Esophagus muscularis mucosa (tissue), 4 donors: ENCODE measurements at regions not wholly inside any gene's neighbourhood (a gene's known extent, or its start where the extent isn't known, plus 50 kb on each side); places are given as distances from the start of the nearest gene placed in this dataset.

ENCODE experiments used
- DNase-seq: peaks from one replicate; pipeline ENCODE4 v3.0.0-alpha.2; 2017; ENCODE audit errors: extremely low spot score
- H3K27ac ChIP-seq, 4 donors: fragments of 200-600 bp; sonication (generic); replicated peaks in 1 of 4; 1 replicate in 3 of 4; 2 replicates in 1 of 4; pipeline ENCODE4 v1.5.1; 2016 to 2019; ENCODE audit warnings: mild to moderate bottlenecking in 1 of 4
- H3K27me3 ChIP-seq, 4 donors: fragments of 200-600 bp; sonication (generic); one replicate each; pipeline versions ENCODE4 v1.5.1 to v1.6.0; 2016 to 2019
- H3K36me3 ChIP-seq, 4 donors: fragments of 200-600 bp; sonication (generic); one replicate each; pipeline ENCODE4 v1.5.1; 2016 to 2019
- H3K4me1 ChIP-seq, 4 donors: fragments of 200-600 bp; sonication (generic); one replicate each; pipeline ENCODE4 v1.5.1; 2016 to 2019
- H3K4me3 ChIP-seq, 4 donors: fragments of 200-600 bp; sonication (generic); 1 replicate in 2 of 4; 2 replicates in 2 of 4; pipeline ENCODE4 v1.5.1; 2016 to 2019; ENCODE audit warnings: mild to moderate bottlenecking in 4 of 4, moderate library complexity in 1 of 4
- H3K9me3 ChIP-seq, 4 donors: fragments of 200-600 bp; sonication (generic); 1 replicate in 3 of 4; 2 replicates in 1 of 4; pipeline ENCODE4 v1.5.1; 2016 to 2019
- EP300 ChIP-seq: sonication (generic); formaldehyde crosslinking; IDR thresholded peaks from one replicate; pipeline ENCODE4 v1.6.1; 2017; ENCODE audit warnings: antibody characterized with exemption
- POLR2A ChIP-seq: fragments of 450-650 bp; IDR thresholded peaks from one replicate; pipeline ENCODE4 v1.6.1; 2017; ENCODE audit warnings: antibody characterized with exemption, moderate library complexity, mild to moderate bottlenecking, low read depth
- POLR2AphosphoS5 ChIP-seq, 2 donors: sonication (generic); formaldehyde crosslinking; IDR thresholded peaks; one replicate each; pipeline ENCODE4 v1.6.1; 2017; ENCODE audit warnings: antibody characterized with exemption in 2 of 2
- WGBS: methylation state at CpG from one replicate; pipeline ENCODE4 v1.1.5; 2018; 5-methylcytosine and 5-hydroxymethylcytosine counted together
- intact Hi-C: fragments of 100-400 bp; cut with DNase I; formaldehyde crosslinking; loops from one replicate; pipeline ENCODE4 v1.15.1; 2023
- TF ChIP-seq, protein P1 (sequence below), 3 experiments: fragments of 200-600 bp in 2 of 3; fragments of 450-650 bp in 1 of 3; sonication (generic) in 2 of 3; IDR thresholded peaks; one replicate each; pipeline ENCODE4 v1.5.1; 2017 to 2019; ENCODE audit warnings: antibody characterized with exemption in 3 of 3, mild to moderate bottlenecking in 2 of 3, moderate library complexity in 1 of 3

DNA sequence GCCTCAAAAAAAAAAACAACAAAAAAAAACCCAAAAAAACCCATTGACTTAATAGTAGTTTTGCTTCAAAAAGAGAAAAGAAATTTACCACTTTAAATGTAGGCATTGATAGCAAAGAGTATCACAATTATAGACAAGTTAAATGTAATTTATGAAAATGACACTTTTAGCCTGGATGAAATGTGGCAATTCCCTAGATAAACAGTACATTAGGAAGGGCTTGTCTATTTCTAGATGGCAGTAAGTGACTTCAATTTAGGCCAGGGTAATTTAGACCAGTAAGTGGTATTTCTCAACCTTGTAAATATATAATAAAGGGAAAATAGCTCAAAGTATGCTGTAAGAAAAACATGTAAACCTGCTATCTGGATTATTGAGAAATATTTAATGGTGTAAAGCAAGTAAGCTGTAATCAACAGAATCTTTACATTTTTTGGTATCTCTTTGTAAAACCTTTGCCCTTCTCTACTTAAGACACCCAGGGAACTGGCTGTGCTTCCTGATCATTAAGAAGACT, 103.7 kb upstream of the RAPGEF2 start:
- Histone ChIP-seq H3K27ac (no peak overlapping the region), H3K9me3 (no peaks in the 10 kb centered on the region), H3K36me3 (no peaks in the 10 kb centered on the region), H3K27me3 (no peaks in the 10 kb centered on the region), H3K4me1 (peaks cover 3 to 21% (median 12%) of the 10 kb centered on the region in 4 donors), H3K4me3 (no peak overlapping the region)
- no peak for DNase-seq
- intact Hi-C loops = no loop called here
- TF ChIP-seq POLR2AphosphoS5 (IDR thresholded peaks at IDR 0.05) (no peak), POLR2A (no peak), EP300 (no peak)
- TF ChIP-seq, protein P1, sequence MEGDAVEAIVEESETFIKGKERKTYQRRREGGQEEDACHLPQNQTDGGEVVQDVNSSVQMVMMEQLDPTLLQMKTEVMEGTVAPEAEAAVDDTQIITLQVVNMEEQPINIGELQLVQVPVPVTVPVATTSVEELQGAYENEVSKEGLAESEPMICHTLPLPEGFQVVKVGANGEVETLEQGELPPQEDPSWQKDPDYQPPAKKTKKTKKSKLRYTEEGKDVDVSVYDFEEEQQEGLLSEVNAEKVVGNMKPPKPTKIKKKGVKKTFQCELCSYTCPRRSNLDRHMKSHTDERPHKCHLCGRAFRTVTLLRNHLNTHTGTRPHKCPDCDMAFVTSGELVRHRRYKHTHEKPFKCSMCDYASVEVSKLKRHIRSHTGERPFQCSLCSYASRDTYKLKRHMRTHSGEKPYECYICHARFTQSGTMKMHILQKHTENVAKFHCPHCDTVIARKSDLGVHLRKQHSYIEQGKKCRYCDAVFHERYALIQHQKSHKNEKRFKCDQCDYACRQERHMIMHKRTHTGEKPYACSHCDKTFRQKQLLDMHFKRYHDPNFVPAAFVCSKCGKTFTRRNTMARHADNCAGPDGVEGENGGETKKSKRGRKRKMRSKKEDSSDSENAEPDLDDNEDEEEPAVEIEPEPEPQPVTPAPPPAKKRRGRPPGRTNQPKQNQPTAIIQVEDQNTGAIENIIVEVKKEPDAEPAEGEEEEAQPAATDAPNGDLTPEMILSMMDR (IDR thresholded peaks at IDR 0.05) = no peak

DNA sequence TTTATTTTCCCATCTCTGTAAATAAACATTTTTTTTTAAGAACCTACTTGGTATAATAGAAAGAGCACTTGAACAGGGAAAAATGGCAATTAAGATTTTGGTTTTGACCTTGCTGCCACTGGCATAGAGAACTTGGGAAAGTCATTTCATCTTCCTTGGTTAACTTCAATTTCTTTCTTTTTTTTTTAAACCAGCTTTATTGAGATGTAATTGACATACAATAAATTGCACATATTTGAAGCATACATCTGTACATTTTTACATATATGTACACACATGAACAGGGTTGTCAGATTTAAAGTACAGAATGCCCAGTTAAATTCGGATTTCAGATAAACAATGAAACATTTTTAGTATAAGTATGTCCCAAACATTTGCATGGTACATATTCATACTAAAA, 103.0 kb upstream of the RAPGEF2 start:
- Histone ChIP-seq H3K9me3 (no peaks in the 10 kb centered on the region), H3K27ac (no peak overlapping the region), H3K27me3 (no peaks in the 10 kb centered on the region), H3K4me3 (no peak overlapping the region), H3K4me1 (peaks cover 3 to 21% (median 12%) of the 10 kb centered on the region in 4 donors), H3K36me3 (no peaks in the 10 kb centered on the region)
- TF ChIP-seq, protein P1 (IDR thresholded peaks at IDR 0.05) = no peak
- TF ChIP-seq POLR2AphosphoS5 (IDR thresholded peaks at IDR 0.05) (no peak), EP300 (no peak), POLR2A (no peak)
- 83% methylated on average over 1 of the region's 1 CpG for WGBS
- intact Hi-C loops = loop anchor here (10.0 kb wide), 1 partner anchor 115 kb away; no protein-coding TSS in a partner anchor
- DNase-seq = no peak

GRCh38 chr4:159002950-159003349, 99.9 kb upstream of the RAPGEF2 start:
- Histone ChIP-seq H3K4me3 (no peak overlapping the region), H3K27ac (no peak overlapping the region), H3K4me1 (peaks cover 0 to 10% (median 3%) of the 10 kb centered on the region in 4 donors), H3K36me3 (no peaks in the 10 kb centered on the region), H3K27me3 (no peaks in the 10 kb centered on the region), H3K9me3 (no peaks in the 10 kb centered on the region)
- intact Hi-C loops = loop anchor here (10.0 kb wide), 1 partner anchor 118 kb away; no protein-coding TSS in a partner anchor
- TF ChIP-seq EP300 (no peak), POLR2AphosphoS5 (IDR thresholded peaks at IDR 0.05) (no peak), POLR2A (no peak)
- TF ChIP-seq, protein P1 (IDR thresholded peaks at IDR 0.05) = no peak
- WGBS = 56% methylated on average over 3 of the region's 3 CpGs
- DNase-seq = no peak

GRCh38 chr4:159003420-159004253, 99.2 kb upstream of the RAPGEF2 start:
- H3K4me3 ChIP-seq = no peak overlapping the region
- H3K4me1 ChIP-seq = peaks cover 0 to 10% (median 3%) of the 10 kb centered on the region in 4 donors
- intact Hi-C loops = loop anchor here (10.0 kb wide), 1 partner anchor 119 kb away; no protein-coding TSS in a partner anchor
- H3K36me3 ChIP-seq = no peaks in the 10 kb centered on the region
- WGBS = 70% methylated on average over 7 of the region's 7 CpGs
- no peaks in the 10 kb centered on the region for H3K9me3 ChIP-seq
- TF ChIP-seq, protein P1 (IDR thresholded peaks at IDR 0.05) = no peak
- TF ChIP-seq POLR2A (no peak), POLR2AphosphoS5 (IDR thresholded peaks at IDR 0.05) (no peak), EP300 (no peak)
- DNase-seq = no peak
- no peaks in the 10 kb centered on the region for H3K27me3 ChIP-seq
- H3K27ac ChIP-seq = no peak overlapping the region
